Neural progenitor cell (in vitro differentiated cells): ENCODE measurements at regions not wholly inside any gene's neighbourhood (a gene's known extent, or its start where the extent isn't known, plus 50 kb on each side); places are given as distances from the start of the nearest gene placed in this dataset.
A peak's percentile ranks its signal among the peaks of the same experiment; 100 is the strongest.

ENCODE experiments used
- DNase-seq: peaks from one replicate; pipeline ENCODE4 v3.0.0-alpha.2; 2016; ENCODE audit warnings: low spot score
- H2AFZ ChIP-seq: fragments of 200-600 bp; sonication (generic); replicated peaks from 2 replicates; pipeline ENCODE4 v1.6.1; 2016; ENCODE audit warnings: antibody characterized with exemption
- H3F3A ChIP-seq: fragments of 200-600 bp; sonication (generic); 2 replicates; pipeline ENCODE4 v1.6.1; 2016; ENCODE audit warnings: antibody characterized with exemption, low read depth
- H3K27ac ChIP-seq: fragments of 200-600 bp; sonication (generic); 2 replicates; pipeline ENCODE4 v1.5.1; 2016; ENCODE audit warnings: mild to moderate bottlenecking
- H3K27me3 ChIP-seq: fragments of 200-600 bp; sonication (generic); 2 replicates; pipeline ENCODE4 v1.6.1; 2016; ENCODE audit warnings: mild to moderate bottlenecking, moderate library complexity
- H3K36me3 ChIP-seq: fragments of 200-600 bp; sonication (generic); 2 replicates; pipeline ENCODE4 v1.5.1; 2016
- H3K4me1 ChIP-seq: fragments of 200-600 bp; sonication (generic); 2 replicates; pipeline ENCODE4 v1.6.1; 2016; ENCODE audit warnings: mixed run types
- H3K4me2 ChIP-seq: fragments of 200-600 bp; sonication (generic); 2 replicates; pipeline ENCODE4 v1.6.1; 2016
- H3K4me3 ChIP-seq: fragments of 200-600 bp; sonication (generic); 2 replicates; pipeline ENCODE4 v1.5.1; 2016
- H3K79me2 ChIP-seq: fragments of 200-600 bp; sonication (generic); 2 replicates; pipeline ENCODE4 v1.6.1; 2016; ENCODE audit warnings: low read depth
- H3K9ac ChIP-seq: fragments of 200-600 bp; sonication (generic); 2 replicates; pipeline ENCODE4 v1.6.1; 2016
- H3K9me3 ChIP-seq: fragments of 200-600 bp; sonication (generic); 2 replicates; pipeline ENCODE4 v1.5.1; 2016; ENCODE audit warnings: low read depth
- H4K20me1 ChIP-seq: fragments of 200-600 bp; sonication (generic); 2 replicates; pipeline ENCODE4 v1.6.1; 2016; ENCODE audit warnings: low read depth
- H3K27ac Mint-ChIP-seq: 3 replicates; pipeline ENCODE4 v1.8.0; 2021; ENCODE audit warnings: mixed read lengths
- H3K27me3 Mint-ChIP-seq: 2 replicates; pipeline ENCODE4 v1.8.0; 2022; ENCODE audit warnings: low read depth, mild to moderate bottlenecking, inconsistent platforms, moderate library complexity, mixed read lengths; ENCODE audit not compliant: insufficient read depth
- H3K36me3 Mint-ChIP-seq: 3 replicates; pipeline ENCODE4 v1.8.0; 2021; ENCODE audit warnings: mixed read lengths
- H3K4me1 Mint-ChIP-seq: 3 replicates; pipeline ENCODE4 v1.8.0; 2021; ENCODE audit warnings: mixed read lengths
- H3K4me3 Mint-ChIP-seq: 3 replicates; pipeline ENCODE4 v1.8.0; 2021; ENCODE audit warnings: mild to moderate bottlenecking, moderate library complexity, mixed read lengths
- H3K9me3 Mint-ChIP-seq: 3 replicates; pipeline ENCODE4 v1.8.0; 2020; ENCODE audit warnings: mixed read lengths
- CTCF ChIP-seq: fragments of 200-600 bp; sonication (generic); IDR thresholded peaks from 2 replicates; pipeline ENCODE4 v1.5.1; 2017; ENCODE audit warnings: antibody characterized with exemption, mild to moderate bottlenecking
- EZH2 ChIP-seq: fragments of 200-600 bp; sonication (generic); IDR thresholded peaks from 2 replicates; pipeline ENCODE4 v1.6.1; 2017; ENCODE audit warnings: antibody characterized with exemption, mild to moderate bottlenecking, moderate library complexity
- EZH2phosphoT487 ChIP-seq: fragments of 200-600 bp; sonication (generic); IDR thresholded peaks from 2 replicates; pipeline ENCODE4 v1.6.1; 2017; ENCODE audit warnings: antibody characterized with exemption

GRCh38 chr2:228417526-228417925 is 236.0 kb upstream of the SPHKAP start:
- Histone ChIP-seq H3K36me3 (no peaks in the 10 kb centered on the region), H3K4me3 (no peak overlapping the region), H3K27me3 (no peaks in the 10 kb centered on the region), H3F3A (no peaks in the 10 kb centered on the region), H4K20me1 (no peaks in the 10 kb centered on the region), H3K27ac (no peak overlapping the region), H2AFZ (peak overlapping the region; percentile 17), H3K4me2 (no peak overlapping the region), H3K4me1 (no peaks in the 10 kb centered on the region), H3K9ac (no peak overlapping the region), H3K9me3 (no peaks in the 10 kb centered on the region), H3K79me2 (no peaks in the 10 kb centered on the region)
- Mint-ChIP-seq H3K27ac (no peak overlapping the region), H3K4me3 (no peak overlapping the region), H3K9me3 (no peaks in the 10 kb centered on the region), H3K4me1 (no peaks in the 10 kb centered on the region), H3K36me3 (no peaks in the 10 kb centered on the region), H3K27me3 (no peaks in the 10 kb centered on the region)
- TF ChIP-seq CTCF (no peak), EZH2phosphoT487 (no peak), EZH2 (no peak)
- no peak for DNase-seq

GRCh38 chr2:228410061-228410460 is 228.6 kb upstream of the SPHKAP start:
- Histone ChIP-seq H3K9ac (no peak overlapping the region), H3K79me2 (no peaks in the 10 kb centered on the region), H3F3A (no peaks in the 10 kb centered on the region), H3K4me1 (no peaks in the 10 kb centered on the region), H3K36me3 (no peaks in the 10 kb centered on the region), H3K27me3 (no peaks in the 10 kb centered on the region), H3K4me3 (no peak overlapping the region), H3K27ac (no peak overlapping the region), H2AFZ (no peak overlapping the region), H3K4me2 (no peak overlapping the region), H3K9me3 (no peaks in the 10 kb centered on the region), H4K20me1 (no peaks in the 10 kb centered on the region)
- Mint-ChIP-seq H3K27ac (no peak overlapping the region), H3K36me3 (no peaks in the 10 kb centered on the region), H3K27me3 (no peaks in the 10 kb centered on the region), H3K9me3 (no peaks in the 10 kb centered on the region), H3K4me3 (no peak overlapping the region), H3K4me1 (no peaks in the 10 kb centered on the region)
- DNase-seq = no peak
- TF ChIP-seq CTCF (no peak), EZH2 (no peak), EZH2phosphoT487 (no peak)

- no peak overlapping the region for H3K27ac ChIP-seq
- H3K9me3 ChIP-seq = no peaks in the 10 kb centered on the region
- H3K36me3 ChIP-seq = no peaks in the 10 kb centered on the region
- DNase-seq = no peak
- H2AFZ ChIP-seq = no peak overlapping the region
- Mint-ChIP-seq H3K27ac (no peak overlapping the region), H3K9me3 (no peaks in the 10 kb centered on the region), H3K36me3 (no peaks in the 10 kb centered on the region), H3K4me3 (no peak overlapping the region), H3K27me3 (no peaks in the 10 kb centered on the region), H3K4me1 (no peaks in the 10 kb centered on the region)
- H3K4me2 ChIP-seq = no peak overlapping the region
- no peaks in the 10 kb centered on the region for H4K20me1 ChIP-seq
- TF ChIP-seq EZH2 = no peak
- TF ChIP-seq CTCF = no peak
- TF ChIP-seq EZH2phosphoT487 = no peak
- no peaks in the 10 kb centered on the region for H3K27me3 ChIP-seq
- H3F3A ChIP-seq = no peaks in the 10 kb centered on the region
- H3K9ac ChIP-seq = no peak overlapping the region
- H3K79me2 ChIP-seq = no peaks in the 10 kb centered on the region
- H3K4me3 ChIP-seq = no peak overlapping the region
- H3K4me1 ChIP-seq = no peaks in the 10 kb centered on the region
Measured at GRCh38 chr2:228409493-228409892, 228.0 kb upstream of the SPHKAP start.
